ENCODE measurements at regions not wholly inside any gene's neighbourhood (a gene's known extent, or its start where the extent isn't known, plus 50 kb on each side); places are given as distances from the start of the nearest gene placed in this dataset.

DNA sequence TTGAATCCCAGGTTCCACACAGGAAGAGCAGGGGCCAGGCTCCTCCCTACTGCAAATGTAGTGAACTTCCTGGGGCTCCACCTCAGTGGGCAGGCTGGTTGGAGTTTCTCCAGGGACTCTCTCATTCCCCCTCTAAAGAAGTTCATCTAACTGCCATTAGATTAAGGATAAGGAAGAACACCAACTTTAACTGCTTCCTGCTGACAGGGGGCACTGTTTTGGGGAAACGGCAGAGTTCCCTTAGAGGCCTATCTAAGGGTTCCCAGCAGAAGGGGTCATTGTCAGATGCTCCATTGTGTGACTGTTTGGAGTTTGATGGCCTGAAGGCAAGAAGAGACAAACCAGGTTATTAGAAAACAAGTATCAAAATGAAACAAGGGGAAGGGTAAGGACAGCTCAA lies 2159.7 kb upstream of the PIK3C3 start:
- TF ChIP-seq CTCF (IDR thresholded peaks at IDR 0.05) (peak; percentile 34), EZH2 (IDR thresholded peaks at IDR 0.05) (no peak)
